ENCODE measurements at regions not wholly inside any gene's neighbourhood (a gene's known extent, or its start where the extent isn't known, plus 50 kb on each side); places are given as distances from the start of the nearest gene placed in this dataset.

DNA sequence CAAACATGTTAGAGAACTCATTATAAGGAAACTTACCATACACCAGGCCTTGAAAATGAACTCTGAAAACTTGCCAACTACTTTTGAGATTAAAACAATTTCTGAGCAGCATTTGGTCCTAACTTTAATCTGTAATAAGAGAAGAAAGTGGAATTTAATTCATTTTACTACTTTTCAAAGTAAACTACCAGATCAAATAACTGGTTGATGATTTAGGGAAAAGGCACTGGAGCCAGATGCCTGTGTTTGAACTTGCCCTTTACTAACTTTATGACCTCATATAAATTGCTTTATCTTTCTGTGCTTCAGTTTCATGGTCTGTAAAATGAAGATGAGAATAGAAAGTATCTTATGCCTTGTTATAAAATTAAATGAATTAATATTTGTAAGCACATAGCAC lies 159.9 kb upstream of the PCDH18 start:
- Mint-ChIP-seq H3K9me3 (peaks cover 6% of the 10 kb centered on the region), H3K4me3 (no peak overlapping the region), H3K36me3 (no peaks in the 10 kb centered on the region), H3K27me3 (no peaks in the 10 kb centered on the region), H3K4me1 (ENCODE audit: low read depth) (no peaks in the 10 kb centered on the region), H3K27ac (no peak overlapping the region)
- ChIA-PET CTCF (no interaction called here), POLR2A (no interaction called here)
- DNase-seq = no peak
- intact Hi-C loops (cut with micrococcal nuclease) = no loop called here

DNA sequence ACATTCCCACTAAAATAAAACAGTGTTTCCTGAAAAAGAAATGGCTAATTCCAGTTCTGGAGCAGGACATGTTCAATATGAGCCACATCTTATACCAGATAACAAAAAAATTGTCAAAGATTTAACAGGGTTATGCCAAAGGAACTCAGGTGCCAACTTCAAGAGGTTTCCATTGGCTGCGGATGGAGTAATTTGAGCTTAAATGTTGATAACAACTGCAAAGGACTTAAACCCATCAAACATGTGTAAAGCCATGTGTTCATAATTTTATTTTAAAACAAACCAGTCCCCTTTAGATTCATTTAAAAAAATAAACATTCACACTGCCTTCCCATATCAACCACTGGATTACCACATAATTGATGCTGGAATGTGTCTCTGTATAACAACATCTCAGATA lies 156.4 kb upstream of the PCDH18 start:
- intact Hi-C loops (cut with micrococcal nuclease) = no loop called here
- Mint-ChIP-seq H3K27ac (no peak overlapping the region), H3K27me3 (no peaks in the 10 kb centered on the region), H3K9me3 (peaks cover 5% of the 10 kb centered on the region), H3K4me1 (ENCODE audit: low read depth) (no peaks in the 10 kb centered on the region), H3K36me3 (no peaks in the 10 kb centered on the region), H3K4me3 (no peak overlapping the region)
- ChIA-PET CTCF (no interaction called here), POLR2A (interaction anchor here (0.6 kb wide), 1 partner anchor 20 kb away, joined by 3 read pairs; no protein-coding TSS in a partner anchor)
- no peak for DNase-seq

DNA sequence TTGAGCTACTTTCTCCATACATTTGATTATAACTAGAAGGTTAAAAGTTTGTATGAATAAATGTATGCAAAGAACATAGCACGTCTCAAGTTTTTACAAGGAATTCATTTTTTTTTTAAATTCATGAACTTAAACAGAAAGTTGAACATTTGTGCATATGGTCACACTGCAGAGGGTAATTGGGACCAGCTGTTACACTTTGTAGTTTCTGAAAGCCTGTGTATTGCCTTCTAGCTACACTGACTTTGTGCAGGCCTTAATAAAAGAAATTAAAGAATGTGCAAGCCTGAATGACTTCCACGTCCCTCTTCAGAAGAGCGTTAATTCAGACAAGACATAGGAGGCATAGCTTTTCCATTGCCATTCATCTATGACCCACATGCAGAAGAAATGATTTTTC lies 153.1 kb upstream of the PCDH18 start:
- Mint-ChIP-seq H3K4me1 (ENCODE audit: low read depth) (no peaks in the 10 kb centered on the region), H3K27me3 (no peaks in the 10 kb centered on the region), H3K27ac (no peak overlapping the region), H3K36me3 (no peaks in the 10 kb centered on the region), H3K9me3 (peaks cover 3% of the 10 kb centered on the region), H3K4me3 (no peak overlapping the region)
- CTCF ChIA-PET = no interaction called here
- POLR2A ChIA-PET = no interaction called here
- no peak for DNase-seq
- intact Hi-C loops (cut with micrococcal nuclease) = no loop called here

DNA sequence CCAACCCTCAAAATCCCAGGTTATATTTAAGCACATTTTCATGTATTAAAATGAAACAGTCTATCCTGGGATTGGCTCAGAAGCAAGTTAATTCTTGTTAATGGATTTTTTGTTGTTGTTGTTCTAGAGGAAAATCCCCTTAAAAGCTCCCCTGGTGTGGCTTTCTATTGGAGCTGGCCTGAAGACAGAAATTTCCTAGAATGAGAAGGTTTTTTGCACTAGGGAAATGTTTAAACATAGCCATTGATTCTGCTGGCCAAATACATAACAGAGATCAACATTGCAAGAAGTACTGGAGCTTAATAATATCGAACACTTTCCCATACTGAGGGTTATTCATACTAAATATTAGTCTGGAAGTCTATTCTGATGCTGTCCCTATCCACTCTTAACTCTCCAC lies 148.8 kb upstream of the PCDH18 start:
- no peak overlapping the region for H3K27ac Mint-ChIP-seq

DNA sequence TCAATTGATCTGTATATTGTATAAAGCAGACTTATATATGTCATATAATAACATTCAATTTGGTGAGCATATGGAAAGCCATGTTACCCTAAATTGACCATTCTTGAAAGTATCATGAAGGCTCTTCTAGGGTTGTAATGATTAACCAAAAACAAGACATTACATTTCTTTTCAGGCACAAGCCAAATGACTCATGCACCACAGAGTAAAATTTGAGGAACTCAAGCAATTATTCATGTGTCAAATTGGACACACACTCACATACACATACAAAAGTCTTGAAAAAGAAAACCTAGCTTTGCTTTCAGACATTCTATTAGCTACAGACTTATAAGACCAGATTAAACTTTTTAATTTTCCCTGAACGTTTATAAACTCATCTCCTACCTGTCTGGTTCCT lies 146.5 kb upstream of the PCDH18 start:
- H3K4me1 Mint-ChIP-seq (ENCODE audit: low read depth) = no peaks in the 10 kb centered on the region
- intact Hi-C loops (cut with micrococcal nuclease) = no loop called here
- no peak overlapping the region for H3K4me3 Mint-ChIP-seq
- CTCF ChIA-PET = no interaction called here
- no peaks in the 10 kb centered on the region for H3K27me3 Mint-ChIP-seq
- DNase-seq = no peak
- no peaks in the 10 kb centered on the region for H3K36me3 Mint-ChIP-seq
- no peak overlapping the region for H3K27ac Mint-ChIP-seq
- POLR2A ChIA-PET = no interaction called here
- peaks cover 9% of the 10 kb centered on the region for H3K9me3 Mint-ChIP-seq

More for the DNA sequence above, 148.8 kb upstream of the PCDH18 start:
- DNase-seq = no peak
- ChIA-PET CTCF (no interaction called here), POLR2A (no interaction called here)
- intact Hi-C loops (cut with micrococcal nuclease) = no loop called here
- H3K4me1 Mint-ChIP-seq (ENCODE audit: low read depth) = no peaks in the 10 kb centered on the region
- H3K27me3 Mint-ChIP-seq = no peaks in the 10 kb centered on the region
- peaks cover 4% of the 10 kb centered on the region for H3K9me3 Mint-ChIP-seq
- H3K36me3 Mint-ChIP-seq = no peaks in the 10 kb centered on the region
- no peak overlapping the region for H3K4me3 Mint-ChIP-seq

DNA sequence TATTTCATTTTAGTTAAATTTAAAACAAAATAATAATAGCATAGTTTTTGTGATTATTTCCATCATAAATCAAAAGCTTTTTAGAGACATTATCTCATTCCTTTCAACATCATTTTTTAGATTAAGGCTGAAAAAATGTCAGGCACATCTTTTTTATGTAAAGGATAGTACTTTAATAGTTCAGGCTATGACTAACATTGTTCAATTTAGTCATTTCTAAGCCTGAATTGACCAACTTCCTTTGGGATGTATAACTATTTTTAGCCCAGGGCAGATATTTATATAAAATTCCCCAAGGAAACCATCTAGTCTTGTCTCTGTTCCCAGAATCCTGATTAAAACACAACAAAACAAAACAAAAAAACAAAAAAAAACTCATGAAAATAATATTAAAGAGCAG lies 145.6 kb upstream of the PCDH18 start:
- no peaks in the 10 kb centered on the region for H3K36me3 Mint-ChIP-seq
- no peak overlapping the region for H3K27ac Mint-ChIP-seq
- ChIA-PET CTCF (no interaction called here), POLR2A (no interaction called here)
- no peaks in the 10 kb centered on the region for H3K4me1 Mint-ChIP-seq (ENCODE audit: low read depth)
- DNase-seq = no peak
- peaks cover 9% of the 10 kb centered on the region for H3K9me3 Mint-ChIP-seq
- intact Hi-C loops (cut with micrococcal nuclease) = no loop called here
- no peak overlapping the region for H3K4me3 Mint-ChIP-seq
- no peaks in the 10 kb centered on the region for H3K27me3 Mint-ChIP-seq

DNA sequence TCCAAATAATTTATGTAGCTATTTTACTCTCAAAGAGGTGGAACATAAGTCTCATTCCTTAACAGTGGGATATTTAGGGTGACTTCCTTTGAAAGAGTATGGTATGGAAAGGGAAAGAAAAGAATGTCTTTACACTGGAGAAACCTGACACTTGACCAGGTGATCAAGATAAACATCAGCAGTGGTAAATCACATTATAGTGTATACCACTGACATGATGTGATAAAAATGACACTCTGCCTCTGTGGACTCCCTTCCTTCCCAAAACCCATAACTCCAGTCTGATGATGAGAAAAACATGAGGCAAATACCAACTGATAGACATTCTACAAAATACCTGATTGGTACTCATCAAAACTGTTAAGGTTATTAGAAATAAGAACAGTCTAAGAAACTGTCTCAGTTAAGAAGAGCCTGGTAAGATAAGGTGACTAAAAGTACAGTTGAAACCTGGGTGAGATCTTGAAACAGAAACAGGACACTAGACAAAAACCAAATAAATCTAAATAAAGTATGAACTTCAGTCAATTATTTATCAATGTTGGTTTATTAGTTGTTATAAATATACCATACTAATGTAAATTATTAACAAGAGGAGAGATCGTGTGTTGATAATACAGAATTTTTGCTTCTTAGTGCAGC lies 144.2 kb upstream of the PCDH18 start:
- Mint-ChIP-seq H3K36me3 (no peaks in the 10 kb centered on the region), H3K27ac (no peak overlapping the region), H3K4me3 (no peak overlapping the region), H3K4me1 (ENCODE audit: low read depth) (no peaks in the 10 kb centered on the region), H3K27me3 (no peaks in the 10 kb centered on the region), H3K9me3 (peaks cover 11% of the 10 kb centered on the region)
- CTCF ChIA-PET = no interaction called here
- POLR2A ChIA-PET = no interaction called here
- DNase-seq = no peak
- intact Hi-C loops (cut with micrococcal nuclease) = no loop called here

DNA sequence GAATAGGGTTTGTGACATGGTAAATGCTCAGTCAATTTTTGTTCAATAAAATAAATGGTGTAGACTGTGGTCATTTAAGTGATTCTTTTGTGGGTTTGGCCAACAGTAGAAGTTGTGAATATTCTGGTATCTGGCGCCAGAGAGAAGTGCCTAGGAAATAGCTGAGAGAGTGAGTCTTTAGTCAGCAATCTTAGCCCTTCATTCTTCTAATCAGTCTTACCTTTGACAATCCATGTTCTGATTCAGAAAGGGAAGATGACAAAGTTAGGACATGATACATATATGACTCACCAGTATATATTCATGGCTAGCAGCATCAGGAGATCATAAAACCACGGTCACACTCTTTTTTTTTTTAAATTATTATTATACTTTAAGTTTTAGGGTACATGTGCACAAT lies 141.8 kb upstream of the PCDH18 start:
- CTCF ChIA-PET = no interaction called here
- no peaks in the 10 kb centered on the region for H3K36me3 Mint-ChIP-seq
- no peak overlapping the region for H3K4me3 Mint-ChIP-seq
- H3K27ac Mint-ChIP-seq = no peak overlapping the region
- POLR2A ChIA-PET = no interaction called here
- peaks cover 8% of the 10 kb centered on the region for H3K9me3 Mint-ChIP-seq
- intact Hi-C loops (cut with micrococcal nuclease) = no loop called here
- no peaks in the 10 kb centered on the region for H3K27me3 Mint-ChIP-seq
- no peak for DNase-seq
- no peaks in the 10 kb centered on the region for H3K4me1 Mint-ChIP-seq (ENCODE audit: low read depth)

DNA sequence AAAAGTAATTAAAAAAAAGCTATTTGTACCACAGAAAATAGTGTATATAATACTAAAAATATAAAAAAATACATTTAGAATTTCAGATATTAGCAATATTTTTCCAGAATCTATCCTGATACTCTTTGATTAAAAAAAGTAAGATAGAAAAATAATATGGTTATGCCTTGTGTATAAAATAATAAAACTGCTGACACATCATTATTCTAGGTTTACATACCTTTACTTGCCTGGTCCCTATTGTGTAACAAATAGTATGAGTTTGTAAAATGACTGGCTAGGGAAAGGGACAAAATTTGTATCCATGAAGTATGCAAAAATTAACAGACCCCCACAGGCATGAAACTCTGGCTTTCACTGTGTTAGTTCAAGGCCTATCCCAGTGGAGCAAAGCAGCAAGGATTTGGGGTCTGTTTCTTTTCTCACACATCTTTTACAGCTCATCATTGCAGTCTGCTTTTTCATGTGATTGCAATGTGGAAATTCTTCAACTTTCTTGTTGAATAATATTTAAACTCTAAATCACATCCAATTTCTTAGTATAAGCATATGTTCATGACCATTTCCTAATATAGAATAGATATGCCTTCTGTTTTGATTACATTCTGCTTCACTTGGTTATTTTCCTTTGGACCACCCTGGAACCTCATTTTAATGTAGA lies 136.7 kb upstream of the PCDH18 start:
- POLR2A ChIA-PET = no interaction called here
- no peak overlapping the region for H3K27ac Mint-ChIP-seq
- CTCF ChIA-PET = no interaction called here
- H3K27me3 Mint-ChIP-seq = no peaks in the 10 kb centered on the region
- H3K36me3 Mint-ChIP-seq = no peaks in the 10 kb centered on the region
- H3K9me3 Mint-ChIP-seq = peaks cover 4% of the 10 kb centered on the region
- H3K4me3 Mint-ChIP-seq = no peak overlapping the region
- DNase-seq = no peak
- H3K4me1 Mint-ChIP-seq (ENCODE audit: low read depth) = no peaks in the 10 kb centered on the region
- intact Hi-C loops (cut with micrococcal nuclease) = no loop called here

DNA sequence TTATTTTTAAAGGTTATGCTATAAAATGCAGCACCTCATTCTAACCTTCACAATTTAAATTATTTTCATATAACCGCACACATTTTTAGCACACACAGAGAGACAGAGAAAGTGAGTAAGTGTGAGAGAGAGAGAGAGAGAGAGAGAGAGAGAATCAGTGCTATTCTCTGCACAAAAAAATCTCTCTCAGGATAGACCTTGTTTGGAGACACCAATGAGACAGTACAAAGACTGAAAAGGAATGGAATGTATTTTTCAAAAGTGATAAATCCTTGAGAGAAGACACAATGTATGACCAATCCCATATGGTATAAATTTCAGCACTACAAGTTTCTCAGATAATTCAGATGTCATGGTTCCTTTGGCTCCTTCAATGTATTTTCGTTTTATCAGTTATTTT lies 132.1 kb upstream of the PCDH18 start:
- intact Hi-C loops (cut with micrococcal nuclease) = no loop called here
- Mint-ChIP-seq H3K27me3 (no peaks in the 10 kb centered on the region), H3K4me3 (no peak overlapping the region), H3K27ac (no peak overlapping the region), H3K4me1 (ENCODE audit: low read depth) (no peaks in the 10 kb centered on the region), H3K9me3 (peaks cover 2% of the 10 kb centered on the region), H3K36me3 (no peaks in the 10 kb centered on the region)
- ChIA-PET CTCF (no interaction called here), POLR2A (no interaction called here)
- DNase-seq = no peak

DNA sequence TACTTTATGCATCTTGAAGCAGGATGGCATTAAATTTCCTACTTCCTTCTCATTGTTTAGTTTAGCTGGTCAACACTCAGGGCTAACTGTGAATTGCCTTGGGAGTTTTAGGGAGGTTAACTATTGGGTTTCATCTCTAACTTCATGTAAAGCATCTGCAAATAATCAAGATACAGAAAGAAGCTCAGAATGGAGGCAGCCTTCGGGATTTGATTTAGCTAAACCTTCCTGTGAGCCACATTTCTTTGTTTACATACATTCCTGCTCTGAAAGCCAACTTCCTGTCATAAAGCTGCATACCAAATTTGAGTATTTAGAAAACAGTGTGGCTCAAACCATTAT lies 131.7 kb upstream of the PCDH18 start:
- intact Hi-C loops (cut with micrococcal nuclease) = no loop called here
- no peak overlapping the region for H3K4me3 Mint-ChIP-seq
- ChIA-PET CTCF (no interaction called here), POLR2A (no interaction called here)
- no peaks in the 10 kb centered on the region for H3K4me1 Mint-ChIP-seq (ENCODE audit: low read depth)
- H3K9me3 Mint-ChIP-seq = peaks cover 2% of the 10 kb centered on the region
- H3K27me3 Mint-ChIP-seq = no peaks in the 10 kb centered on the region
- no peak for DNase-seq
- H3K36me3 Mint-ChIP-seq = no peaks in the 10 kb centered on the region
- no peak overlapping the region for H3K27ac Mint-ChIP-seq

DNA sequence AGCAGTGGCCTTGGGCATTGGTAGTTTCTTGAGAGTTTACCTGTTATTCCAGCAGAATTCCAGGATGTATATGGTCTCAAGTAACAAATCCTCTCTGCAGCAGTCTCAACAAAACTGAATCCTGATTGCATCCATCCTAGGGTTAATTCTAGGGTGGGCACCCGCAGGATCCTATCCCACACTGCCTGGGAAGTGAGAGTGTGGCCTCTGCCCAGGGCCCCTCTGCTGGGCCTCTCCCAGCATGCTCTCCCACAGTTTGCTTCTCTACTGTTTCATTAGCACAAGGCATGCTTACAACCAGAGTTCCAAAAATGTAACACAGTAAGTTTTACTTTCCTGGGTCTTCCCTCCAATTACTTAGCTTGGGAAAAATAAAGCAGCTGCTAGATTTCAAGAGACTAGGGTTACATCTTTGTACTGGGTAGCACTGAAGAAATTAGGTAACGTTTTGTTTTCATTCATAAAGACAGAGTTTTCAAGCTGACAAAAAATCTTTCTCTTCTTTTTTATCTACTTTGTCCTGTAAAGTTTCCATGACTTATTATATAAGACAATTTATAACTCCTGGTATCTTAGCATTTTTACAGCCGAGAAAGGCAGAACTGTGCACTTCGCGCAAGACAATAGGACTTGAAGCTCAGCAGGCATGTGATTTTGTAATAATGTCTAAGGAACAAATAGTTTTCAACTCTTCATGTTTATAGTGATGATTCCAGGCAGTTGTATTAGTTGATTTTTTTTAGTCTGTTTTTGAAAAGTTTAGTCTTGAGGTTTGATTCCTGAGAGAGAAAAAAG lies 131.2 kb upstream of the PCDH18 start:
- intact Hi-C loops (cut with micrococcal nuclease) = no loop called here
- no peaks in the 10 kb centered on the region for H3K36me3 Mint-ChIP-seq
- H3K4me1 Mint-ChIP-seq (ENCODE audit: low read depth) = no peaks in the 10 kb centered on the region
- H3K27ac Mint-ChIP-seq = no peak overlapping the region
- CTCF ChIA-PET = no interaction called here
- no peak for DNase-seq
- peaks cover under 1% of the 10 kb centered on the region for H3K9me3 Mint-ChIP-seq
- POLR2A ChIA-PET = no interaction called here
- no peaks in the 10 kb centered on the region for H3K27me3 Mint-ChIP-seq
- no peak overlapping the region for H3K4me3 Mint-ChIP-seq

DNA sequence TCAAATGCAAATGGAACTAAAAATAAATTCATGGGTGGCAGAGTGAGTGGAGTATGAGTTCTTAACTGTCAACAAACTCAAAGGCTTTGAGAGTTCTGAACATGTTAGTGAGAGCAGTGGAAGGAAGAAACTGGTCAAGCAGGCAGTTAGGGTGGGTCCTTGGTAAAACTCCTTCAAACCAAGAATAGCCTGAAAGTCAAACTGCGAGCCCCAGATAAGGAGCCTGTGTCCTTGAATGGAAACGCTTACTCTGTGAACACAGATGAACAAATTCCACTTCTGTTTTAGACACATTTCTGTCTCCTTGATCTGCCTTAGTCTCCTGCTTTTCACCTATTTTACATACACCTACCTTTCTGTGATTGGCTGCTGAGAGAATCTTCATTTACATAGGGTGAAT lies 129.4 kb upstream of the PCDH18 start:
- H3K4me1 Mint-ChIP-seq (ENCODE audit: low read depth) = no peaks in the 10 kb centered on the region
- DNase-seq = no peak
- intact Hi-C loops (cut with micrococcal nuclease) = no loop called here
- H3K27ac Mint-ChIP-seq = no peak overlapping the region
- H3K4me3 Mint-ChIP-seq = no peak overlapping the region
- H3K36me3 Mint-ChIP-seq = no peaks in the 10 kb centered on the region
- POLR2A ChIA-PET = no interaction called here
- CTCF ChIA-PET = no interaction called here
- H3K9me3 Mint-ChIP-seq = no peaks in the 10 kb centered on the region
- H3K27me3 Mint-ChIP-seq = no peaks in the 10 kb centered on the region

Measured in activated CD4-positive, alpha-beta memory T cell treated with anti-CD3 and anti-CD28 coated beads for 36 hours (primary cell).